Caco-2 (cell line): ENCODE measurements at regions not wholly inside any gene's neighbourhood (a gene's known extent, or its start where the extent isn't known, plus 50 kb on each side); places are given as distances from the start of the nearest gene placed in this dataset.
"Not testable (repeated sequence)": the region's sequence is repeated elsewhere in the genome, so short reads cannot be mapped to it uniquely, and the experiment has no call there.

Experiments
- BruUV-seq: library from RNA; stranded (reverse); fragments of 400-500 nt; replicated peaks from 2 replicates; lab custom pipeline; 2021; lab: Mats Ljungman, UMichigan
- CTCF ChIA-PET: fragments of 300-600 bp; sonication (Branson Sonifier 250); formaldehyde crosslinking; loops from one replicate; lab custom pipeline; 2022; ENCODE audit warnings: antibody characterized with exemption; lab: Charles Lee
- POLR2A ChIA-PET: fragments of 300-600 bp; sonication (Branson Sonifier 250); formaldehyde crosslinking; loops from one replicate; lab custom pipeline; 2022; ENCODE audit warnings: antibody characterized with exemption; lab: Charles Lee
- DNase-seq, 2 experiments: peaks; one replicate each; pipeline versions ENCODE4 v3.0.0 to v3.0.0-alpha.2; 2020 to 2022
- H3K27me3 ChIP-seq: replicated peaks from 2 replicates; pipeline ENCODE4 v1.6.0; 2011; ENCODE audit warnings: low read length; ENCODE audit not compliant: control insufficient read depth, insufficient read depth
- H3K36me3 ChIP-seq: 2 replicates; pipeline ENCODE4 v1.5.1; 2011; ENCODE audit warnings: low read length; ENCODE audit not compliant: control insufficient read depth, insufficient read depth
- H3K4me1 ChIP-seq: fragments of 250-450 bp; sonication (Bioruptor Pico); 2 replicates; pipeline ENCODE4 v1.5.1; 2020; ENCODE audit warnings: mild to moderate bottlenecking
- H3K4me3 ChIP-seq: 2 replicates; pipeline ENCODE4 v1.5.1; 2011; ENCODE audit warnings: low read depth, mild to moderate bottlenecking, control low read depth, low read length
- H3K9me3 ChIP-seq: fragments of 250-450 bp; sonication (Bioruptor Pico); 2 replicates; pipeline ENCODE4 v1.5.1; 2020; ENCODE audit warnings: mild to moderate bottlenecking, moderate library complexity
- H3K27ac Mint-ChIP-seq: one replicate; pipeline ENCODE4 v1.8.0; 2022; ENCODE audit warnings: mixed read lengths; ENCODE audit not compliant: unreplicated experiment
- H3K27me3 Mint-ChIP-seq: one replicate; pipeline ENCODE4 v1.8.0; 2022; ENCODE audit warnings: mixed read lengths; ENCODE audit not compliant: insufficient read depth, unreplicated experiment
- H3K36me3 Mint-ChIP-seq: one replicate; pipeline ENCODE4 v1.8.0; 2022; ENCODE audit warnings: mild to moderate bottlenecking, mixed read lengths; ENCODE audit not compliant: insufficient read depth, unreplicated experiment
- H3K4me1 Mint-ChIP-seq: one replicate; pipeline ENCODE4 v1.8.0; 2022; ENCODE audit warnings: low read depth, mixed read lengths; ENCODE audit not compliant: unreplicated experiment
- H3K4me3 Mint-ChIP-seq: one replicate; pipeline ENCODE4 v1.8.0; 2022; ENCODE audit warnings: mild to moderate bottlenecking, moderate library complexity, mixed read lengths; ENCODE audit not compliant: unreplicated experiment
- H3K9me3 Mint-ChIP-seq: one replicate; pipeline ENCODE4 v1.8.0; 2022; ENCODE audit warnings: mixed read lengths; ENCODE audit not compliant: unreplicated experiment
- intact Hi-C: fragments of 100-400 bp; cut with micrococcal nuclease; formaldehyde crosslinking; loops from one replicate; pipeline ENCODE4 v1.10.0; 2022; ENCODE audit not compliant: unreplicated experiment

DNA sequence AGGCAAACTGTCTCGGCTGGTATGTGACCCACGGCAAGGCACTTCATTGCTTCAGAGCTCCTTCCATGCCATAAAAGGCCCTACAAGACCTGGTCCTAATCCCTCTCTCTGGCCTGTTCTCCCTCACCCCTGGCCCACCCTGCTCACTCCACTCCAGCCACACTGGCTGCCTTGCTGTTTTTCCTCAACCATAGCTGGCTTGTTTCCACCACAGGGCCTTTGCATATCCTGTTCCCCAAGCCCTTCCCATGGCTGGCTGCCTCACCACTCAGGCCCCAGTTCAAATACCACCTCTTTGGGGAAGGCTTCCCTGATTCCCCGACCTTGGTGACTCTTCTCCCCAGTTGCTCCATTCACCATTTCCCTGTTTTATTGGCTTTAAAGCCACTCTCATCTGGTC is 230.8 kb upstream of the FRG2C start:
- H3K4me1 Mint-ChIP-seq, BruUV-seq, H3K36me3 Mint-ChIP-seq, H3K4me3 ChIP-seq, H3K9me3 ChIP-seq, POLR2A ChIA-PET, H3K4me3 Mint-ChIP-seq, CTCF ChIA-PET, H3K27ac Mint-ChIP-seq, H3K27me3 ChIP-seq, H3K9me3 Mint-ChIP-seq, H3K27me3 Mint-ChIP-seq, H3K4me1 ChIP-seq, H3K36me3 ChIP-seq, DNase-seq: not testable (repeated sequence)
- intact Hi-C loops: loop anchor here (10.0 kb wide), 1 partner anchor 122 kb away; no protein-coding TSS in a partner anchor

DNA sequence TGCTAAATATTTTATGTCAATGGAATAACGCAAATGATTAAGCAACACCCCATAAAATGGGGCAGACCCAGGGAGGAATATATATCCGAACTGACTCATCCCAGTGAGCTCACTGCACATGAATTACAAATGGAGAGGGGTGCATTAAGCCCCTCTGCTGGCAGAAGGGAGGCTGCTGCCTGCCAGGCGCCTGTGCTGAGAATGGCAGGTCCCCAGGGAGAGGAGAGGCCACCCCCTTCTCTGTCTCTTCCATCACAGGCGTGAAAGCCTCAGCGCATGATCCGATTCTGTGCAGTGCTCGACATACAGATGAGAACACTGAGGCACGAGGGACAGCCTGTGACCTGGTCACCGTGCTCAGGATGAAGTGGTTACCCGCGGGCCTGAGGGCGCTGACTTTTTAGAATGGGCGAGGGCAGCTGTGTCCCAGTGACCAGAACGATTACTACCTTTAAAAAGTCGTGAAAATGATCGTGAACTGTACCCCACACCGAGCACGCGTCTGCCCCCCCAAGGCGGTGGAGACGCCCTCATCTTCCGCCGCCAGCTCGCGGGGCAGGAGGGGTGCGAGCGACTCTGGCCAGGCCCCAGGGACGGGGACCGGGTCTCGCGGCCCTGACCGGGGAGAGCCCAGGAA is 229.7 kb upstream of the FRG2C start:
- H3K27me3 Mint-ChIP-seq, CTCF ChIA-PET, H3K27me3 ChIP-seq, H3K9me3 Mint-ChIP-seq, POLR2A ChIA-PET, H3K9me3 ChIP-seq, H3K4me1 Mint-ChIP-seq, H3K36me3 ChIP-seq, H3K4me1 ChIP-seq, H3K36me3 Mint-ChIP-seq: not testable (repeated sequence)
- DNase-seq: peak; percentile 26 to 37
- H3K4me3 ChIP-seq: peak overlapping the region; percentile 74
- H3K4me3 Mint-ChIP-seq: peak overlapping the region; percentile 83
- intact Hi-C loops: loop anchor here (2.0 to 10.0 kb wide), 2 partner anchors 42 to 120 kb away; no protein-coding TSS in a partner anchor
- BruUV-seq: TSS peak; percentile 51
- H3K27ac Mint-ChIP-seq: peak overlapping the region; percentile 96

DNA sequence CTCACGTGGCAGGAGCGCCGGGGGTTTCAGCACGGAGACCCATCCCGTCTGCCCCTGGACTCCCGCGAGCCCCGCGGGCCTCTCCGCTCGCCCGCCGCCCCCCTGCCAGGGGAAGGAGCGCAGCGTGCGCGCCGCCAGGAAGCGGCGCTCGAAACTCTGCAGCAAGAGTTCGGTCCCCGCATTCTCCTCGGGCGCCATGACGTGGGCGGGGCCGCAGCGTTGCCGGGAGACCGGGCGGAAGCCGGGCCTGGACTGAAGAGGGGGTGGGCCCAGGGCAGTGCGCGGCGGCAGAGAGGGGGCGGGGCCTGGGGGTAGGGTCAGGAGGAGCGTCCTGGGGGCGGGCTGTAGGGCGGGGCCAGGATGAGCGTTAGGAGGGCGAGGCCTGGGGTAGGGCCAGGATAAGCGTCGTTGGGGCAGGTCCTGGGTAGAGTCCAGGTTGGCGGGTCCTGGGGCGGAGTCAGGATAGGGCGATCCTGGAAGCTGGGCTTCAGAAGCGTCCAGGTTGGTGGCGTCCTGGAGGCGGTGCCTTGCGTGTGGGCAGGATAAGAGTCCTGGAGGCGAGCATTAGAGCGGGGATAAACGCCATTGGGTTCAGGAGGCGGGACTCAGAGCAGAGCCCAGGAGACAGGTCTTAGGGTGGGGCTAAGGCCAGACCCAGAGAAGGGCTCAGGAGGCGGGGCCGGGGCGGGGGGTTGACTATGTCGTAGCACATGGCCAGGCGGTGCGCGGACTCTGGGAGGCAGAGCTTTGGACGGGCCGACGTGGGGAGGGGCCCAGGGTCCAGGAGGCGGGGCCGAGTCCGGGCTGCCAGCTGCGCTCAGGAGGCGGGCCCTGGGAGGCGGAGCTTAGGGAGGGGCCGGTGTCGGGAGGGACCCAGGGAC is 229.0 kb upstream of the FRG2C start:
- Mint-ChIP-seq H3K27ac (peak overlapping the region; percentile 96), H3K4me3 (peak overlapping the region; percentile 83)
- peak overlapping the region; percentile 74 for H3K4me3 ChIP-seq
- H3K9me3 ChIP-seq, H3K4me1 ChIP-seq, H3K9me3 Mint-ChIP-seq, H3K27me3 ChIP-seq, H3K4me1 Mint-ChIP-seq, BruUV-seq, H3K27me3 Mint-ChIP-seq, POLR2A ChIA-PET, H3K36me3 ChIP-seq, H3K36me3 Mint-ChIP-seq: not testable (repeated sequence)
- peak; percentile 98 to 99 for DNase-seq
- CTCF ChIA-PET: interaction anchor here (1.3 kb wide), 1 partner anchor 243 kb away, joined by 3 read pairs; no protein-coding TSS in a partner anchor
- intact Hi-C loops: loop anchor here (2.0 to 10.0 kb wide), 2 partner anchors 42 to 120 kb away; no protein-coding TSS in a partner anchor

DNA sequence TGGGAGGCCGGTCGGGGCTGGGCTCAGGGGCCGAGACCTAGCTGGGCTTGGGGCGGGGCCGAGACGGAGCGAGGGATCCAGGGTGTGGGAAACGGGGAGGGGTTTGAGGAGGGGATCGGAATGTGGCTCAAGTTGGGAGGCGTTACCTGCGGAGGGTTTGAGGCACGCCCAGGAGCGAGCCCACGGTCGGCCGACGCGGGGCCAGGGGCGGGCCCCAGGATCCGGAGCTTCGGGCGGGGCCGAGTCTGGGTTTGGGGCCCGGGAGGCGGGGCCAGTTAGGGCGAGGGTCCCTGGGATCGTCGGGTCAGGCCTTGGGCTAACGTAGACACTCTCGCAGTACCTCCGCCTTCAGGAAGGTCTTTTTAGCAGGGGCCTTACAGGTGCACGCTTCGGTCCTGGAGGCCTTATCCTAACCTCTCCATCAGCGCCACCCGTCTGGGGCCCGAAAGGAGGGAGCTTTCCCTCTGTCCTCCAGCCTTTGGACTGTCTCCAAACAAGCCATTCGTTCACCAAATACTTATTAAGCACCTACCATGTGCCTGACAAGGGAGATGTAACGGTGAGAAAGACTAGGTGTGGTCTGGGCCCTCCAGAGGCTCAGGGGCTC is 228.2 kb upstream of the FRG2C start:
- H3K4me3 ChIP-seq: peak overlapping the region; percentile 74
- H3K27ac Mint-ChIP-seq: peak overlapping the region; percentile 96
- POLR2A ChIA-PET, BruUV-seq, H3K36me3 Mint-ChIP-seq, H3K9me3 Mint-ChIP-seq, H3K4me1 Mint-ChIP-seq, H3K27me3 Mint-ChIP-seq, H3K27me3 ChIP-seq, H3K9me3 ChIP-seq, H3K4me1 ChIP-seq, H3K36me3 ChIP-seq, DNase-seq: not testable (repeated sequence)
- CTCF ChIA-PET: interaction anchor here (1.3 kb wide), 1 partner anchor 244 kb away, joined by 3 read pairs; no protein-coding TSS in a partner anchor
- intact Hi-C loops: loop anchor here (2.0 to 10.0 kb wide), 2 partner anchors 43 to 119 kb away; no protein-coding TSS in a partner anchor
- H3K4me3 Mint-ChIP-seq: peak overlapping the region; percentile 83

DNA sequence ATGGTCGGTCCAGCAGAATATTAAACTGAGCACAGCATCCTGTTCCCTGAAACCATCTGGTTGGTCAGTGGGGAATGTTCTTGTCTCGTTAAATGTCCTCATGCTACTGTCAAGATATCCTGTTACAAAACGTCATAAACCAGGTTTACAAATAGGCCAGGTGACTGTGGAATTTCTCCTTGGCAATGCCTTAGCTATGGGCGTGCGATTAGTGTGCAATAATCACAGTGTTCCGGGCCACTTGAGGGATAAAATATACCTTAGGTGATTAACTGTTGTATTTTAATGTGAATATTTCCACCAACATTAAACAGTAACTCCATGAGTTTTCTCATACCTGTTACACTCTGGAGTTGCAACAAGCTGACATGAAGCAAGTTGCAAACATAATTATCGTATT is 223.1 kb upstream of the FRG2C start:
- H3K4me1 ChIP-seq, DNase-seq, H3K9me3 ChIP-seq, H3K4me3 ChIP-seq, BruUV-seq, H3K36me3 Mint-ChIP-seq, POLR2A ChIA-PET, H3K27ac Mint-ChIP-seq, H3K27me3 ChIP-seq, intact Hi-C loops, H3K4me3 Mint-ChIP-seq, H3K36me3 ChIP-seq, H3K4me1 Mint-ChIP-seq, H3K27me3 Mint-ChIP-seq, H3K9me3 Mint-ChIP-seq, CTCF ChIA-PET: not testable (repeated sequence)

DNA sequence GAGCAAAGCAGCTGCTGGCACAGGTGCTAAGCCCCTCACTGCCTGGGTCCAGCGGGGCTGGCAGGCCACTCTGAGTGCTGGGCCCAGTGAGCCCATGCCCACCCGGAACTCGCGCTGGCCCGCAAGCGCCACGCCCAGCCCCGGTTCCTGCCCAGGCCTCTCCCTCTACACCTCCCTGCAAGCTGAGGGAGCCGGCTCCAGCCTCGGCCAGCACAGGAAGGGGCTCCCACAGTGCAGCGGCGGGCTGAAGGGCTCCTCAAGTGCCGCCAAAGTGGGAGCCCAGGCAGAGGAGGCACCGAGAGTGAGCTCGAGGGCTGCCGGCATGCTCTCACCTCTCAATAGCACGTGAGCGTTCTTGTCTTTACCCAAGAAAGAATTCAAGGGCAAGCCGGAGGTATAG is 219.5 kb upstream of the FRG2C start:
- CTCF ChIA-PET, H3K27me3 Mint-ChIP-seq, H3K4me3 ChIP-seq, DNase-seq, H3K9me3 Mint-ChIP-seq, H3K4me1 ChIP-seq, intact Hi-C loops, POLR2A ChIA-PET, H3K4me1 Mint-ChIP-seq, BruUV-seq, H3K36me3 Mint-ChIP-seq, H3K4me3 Mint-ChIP-seq, H3K27me3 ChIP-seq, H3K36me3 ChIP-seq, H3K27ac Mint-ChIP-seq, H3K9me3 ChIP-seq: not testable (repeated sequence)
